Left ventricle myocardium inferior (tissue), 1 donor: ENCODE measurements at regions not wholly inside any gene's neighbourhood (a gene's known extent, or its start where the extent isn't known, plus 50 kb on each side); places are given as distances from the start of the nearest gene placed in this dataset.

Source experiments
- DNase-seq: peaks from one replicate; pipeline ENCODE4 v3.0.0-alpha.2; 2020
- H3K27ac ChIP-seq: fragments of 200-600 bp; replicated peaks from 2 replicates; pipeline ENCODE4 v1.8.0; 2021
- H3K27me3 ChIP-seq: fragments of 200-600 bp; 2 replicates; pipeline ENCODE4 v1.8.0; 2021; ENCODE audit warnings: low read depth
- H3K36me3 ChIP-seq: fragments of 200-600 bp; 2 replicates; pipeline ENCODE4 v1.8.0; 2021
- H3K4me1 ChIP-seq: fragments of 200-600 bp; 2 replicates; pipeline ENCODE4 v1.8.0; 2021
- H3K4me3 ChIP-seq: fragments of 200-600 bp; 2 replicates; pipeline ENCODE4 v1.8.0; 2021; ENCODE audit warnings: mild to moderate bottlenecking, moderate library complexity
- H3K9me3 ChIP-seq: fragments of 200-600 bp; replicated peaks from 2 replicates; pipeline ENCODE4 v1.8.0; 2021
- CTCF ChIP-seq: fragments of 200-600 bp; IDR thresholded peaks from 2 replicates; pipeline ENCODE4 v1.8.0; 2021; ENCODE audit warnings: antibody characterized with exemption, mild to moderate bottlenecking, borderline replicate concordance
- intact Hi-C: fragments of 100-400 bp; cut with micrococcal nuclease; formaldehyde crosslinking; loops from one replicate; pipeline ENCODE4 v1.11.0; 2022
- donor health status: DM: no; HTN: yes; CAD: no; lungs with severe emphysema.

DNA sequence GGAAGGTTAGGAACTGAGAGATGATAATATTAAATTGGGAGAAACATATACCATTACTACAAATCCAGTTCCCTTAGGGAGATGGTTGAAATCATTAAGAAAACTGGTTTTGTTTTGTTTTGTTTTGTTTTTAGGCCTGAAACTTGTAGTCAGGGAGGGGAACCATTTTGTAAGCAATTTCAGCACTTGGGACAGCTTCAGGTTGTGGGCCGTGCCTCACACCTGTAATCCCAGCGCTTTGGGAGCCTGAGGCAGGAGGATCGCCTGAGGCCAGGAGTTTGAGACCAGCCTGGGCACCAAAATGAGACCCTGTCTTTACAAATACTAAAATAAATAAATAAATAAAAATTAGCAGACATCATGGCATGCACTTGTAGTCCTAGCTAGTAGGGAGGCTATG is 694.3 kb upstream of the NR5A2 start:
- no peak for TF ChIP-seq CTCF
- intact Hi-C loops, result no loop called here

DNA sequence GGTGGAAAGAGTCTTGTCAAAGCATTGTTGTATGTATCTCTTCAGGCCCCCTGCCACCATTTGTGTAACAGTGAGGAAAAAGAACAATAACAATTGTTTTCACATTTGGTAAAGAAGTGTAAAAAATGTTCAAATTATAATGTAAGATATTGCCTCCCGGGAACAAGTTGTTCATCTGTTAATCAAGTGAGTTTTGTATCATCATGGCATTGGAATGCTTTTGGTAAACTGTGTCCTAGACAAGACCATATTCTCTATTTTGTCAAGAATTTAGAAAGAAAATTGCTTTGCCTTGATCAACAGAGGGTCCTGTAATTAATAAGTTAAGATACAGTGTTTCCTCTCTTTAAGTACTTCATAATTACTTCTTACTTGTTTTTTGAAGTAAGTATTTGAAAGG is 692.0 kb upstream of the NR5A2 start:
- no peak for TF ChIP-seq CTCF
- Histone ChIP-seq H3K9me3 (no peaks in the 10 kb centered on the region), H3K36me3 (no peaks in the 10 kb centered on the region), H3K4me1 (no peaks in the 10 kb centered on the region), H3K4me3 (no peak overlapping the region), H3K27me3 (no peaks in the 10 kb centered on the region), H3K27ac (no peak overlapping the region)
- intact Hi-C loops, result no loop called here
- DNase-seq, result no peak

More for the DNA sequence above, 694.3 kb upstream of the NR5A2 start:
- no peaks in the 10 kb centered on the region for H3K4me1 ChIP-seq
- H3K4me3 ChIP-seq, result no peak overlapping the region
- no peak for DNase-seq
- H3K27ac ChIP-seq, result no peak overlapping the region
- no peaks in the 10 kb centered on the region for H3K9me3 ChIP-seq
- H3K27me3 ChIP-seq, result no peaks in the 10 kb centered on the region
- no peaks in the 10 kb centered on the region for H3K36me3 ChIP-seq

- Histone ChIP-seq H3K27ac (no peak overlapping the region), H3K4me1 (no peaks in the 10 kb centered on the region), H3K36me3 (no peaks in the 10 kb centered on the region), H3K9me3 (peaks cover under 1% of the 10 kb centered on the region), H3K27me3 (no peaks in the 10 kb centered on the region), H3K4me3 (no peak overlapping the region)
- no peak for DNase-seq
- intact Hi-C loops, result no loop called here
- no peak for TF ChIP-seq CTCF
Observed at GRCh38 chr1:199336745-199337640, 690.5 kb upstream of the NR5A2 start.

GRCh38 chr1:199338760-199339159 is 688.8 kb upstream of the NR5A2 start:
- Histone ChIP-seq H3K4me1 (no peaks in the 10 kb centered on the region), H3K27me3 (no peaks in the 10 kb centered on the region), H3K36me3 (no peaks in the 10 kb centered on the region), H3K9me3 (peaks cover 4% of the 10 kb centered on the region), H3K27ac (no peak overlapping the region), H3K4me3 (no peak overlapping the region)
- intact Hi-C loops, result no loop called here
- DNase-seq, result no peak
- no peak for TF ChIP-seq CTCF

DNA sequence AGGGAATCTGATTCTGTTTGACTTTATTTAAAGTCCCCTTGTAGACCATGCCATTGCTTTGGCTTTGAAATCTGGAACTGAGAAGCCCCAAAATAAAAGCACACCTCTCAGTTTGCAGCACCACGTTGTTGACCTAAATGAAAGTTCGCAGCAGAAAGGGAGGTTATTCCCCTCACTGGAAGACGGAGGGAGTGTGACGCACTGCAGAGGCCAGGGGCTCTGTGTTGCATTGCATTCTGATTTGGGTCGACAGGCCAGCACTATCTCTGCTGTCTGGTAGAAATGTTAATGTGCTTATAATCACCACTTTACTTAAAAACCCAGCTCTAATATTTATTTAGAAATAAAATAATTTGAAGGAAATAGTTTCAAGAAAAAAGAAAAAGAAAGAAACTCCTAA is 675.2 kb upstream of the NR5A2 start:
- Histone ChIP-seq H3K4me3 (no peak overlapping the region), H3K27me3 (no peaks in the 10 kb centered on the region), H3K4me1 (no peaks in the 10 kb centered on the region), H3K27ac (no peak overlapping the region), H3K9me3 (peaks cover 35% of the 10 kb centered on the region), H3K36me3 (no peaks in the 10 kb centered on the region)
- no peak for TF ChIP-seq CTCF
- DNase-seq, result no peak
- intact Hi-C loops, result no loop called here
